A549 (cell line): ENCODE measurements at regions not wholly inside any gene's neighbourhood (a gene's known extent, or its start where the extent isn't known, plus 50 kb on each side); places are given as distances from the start of the nearest gene placed in this dataset.

Experiments
- ATAC-seq, 2 experiments: fragments of 200-7000 bp in 1 of 2; fragments of >200 bp in 1 of 2; cut with Nextera tagmentation in 1 of 2; cut with Tn5 transposase in 1 of 2; 3 replicates each; pipeline versions ENCODE4 v1.8.0 to v1.9.1; 2018 to 2020; ENCODE audit warnings: mild to moderate bottlenecking in 1 of 2, moderate library complexity in 1 of 2
- CTCF ChIA-PET: fragments of 300-600 bp; sonication (Branson Sonifier 250); formaldehyde crosslinking; extraction: SDS; loops from one replicate; lab custom pipeline; 2021; ENCODE audit warnings: antibody characterized with exemption, inconsistent platforms; lab: Yijun Ruan, JAX
- POLR2A ChIA-PET: fragments of 350-600 bp; formaldehyde crosslinking; extraction: SDS; loops from one replicate; lab custom pipeline; 2021; ENCODE audit warnings: antibody characterized with exemption, inconsistent platforms; lab: Yijun Ruan, JAX
- DNase-seq, 2 experiments: peaks; one replicate each; pipeline versions ENCODE4 v3.0.0 to v3.0.0-alpha.2; 2011 to 2016; ENCODE audit warnings: low read depth in 1 of 2, low spot score in 1 of 2
- FAIRE-seq: peaks from 2 replicates; lab custom pipeline; 2011; peaks lifted over from hg19 to GRCh38; lab: Jason Lieb, UNC
- H3K27ac ChIP-seq, 2 experiments: fragments of >200 bp; sonication (Bioruptor Twin); formaldehyde crosslinking; 3 replicates each; pipeline ENCODE4 v1.5.1; 2016 to 2017
- H3K4me1 ChIP-seq: fragments of >200 bp; sonication (Bioruptor Twin); formaldehyde crosslinking; 3 replicates; pipeline ENCODE4 v1.6.1; 2016
- H3K4me2 ChIP-seq: fragments of >200 bp; sonication (Bioruptor Twin); formaldehyde crosslinking; 3 replicates; pipeline ENCODE4 v1.6.1; 2016
- H3K4me3 ChIP-seq: fragments of >200 bp; sonication (Bioruptor Twin); formaldehyde crosslinking; 3 replicates; pipeline ENCODE4 v1.5.1; 2016
- H3K9me3 ChIP-seq: fragments of >200 bp; sonication (Bioruptor Twin); formaldehyde crosslinking; 3 replicates; pipeline ENCODE4 v1.6.1; 2016
- ATOH8 ChIP-seq: fragments of 250-450 bp; sonication (Bioruptor Pico); IDR thresholded peaks from 2 replicates; pipeline ENCODE4 v1.5.0; 2020; ENCODE audit warnings: low read depth, mild to moderate bottlenecking, moderate library complexity
- CBX8 ChIP-seq: fragments of 200-600 bp; sonication (generic); IDR thresholded peaks from 2 replicates; pipeline ENCODE4 v1.6.1; 2016
- CHD2 ChIP-seq: fragments of 150-350 bp; IDR thresholded peaks from 2 replicates; pipeline ENCODE4 v1.6.1; 2014; ENCODE audit warnings: low read length; ENCODE audit not compliant: partially characterized antibody
- EHMT2 ChIP-seq: fragments of 200-600 bp; sonication (generic); IDR thresholded peaks from 2 replicates; pipeline ENCODE4 v1.6.1; 2016; ENCODE audit warnings: antibody characterized with exemption, low read depth, mild to moderate bottlenecking, moderate library complexity
- ESRRA ChIP-seq: fragments of 150-350 bp; IDR thresholded peaks from 2 replicates; pipeline ENCODE4 v1.6.1; 2014; ENCODE audit warnings: mild to moderate bottlenecking, low read length, borderline replicate concordance
- FOSB ChIP-seq: fragments of 250-450 bp; sonication (Bioruptor Pico); IDR thresholded peaks from 2 replicates; pipeline ENCODE4 v1.5.0; 2020; ENCODE audit warnings: mild to moderate bottlenecking, moderate library complexity
- FOSL2 ChIP-seq, 2 experiments: fragments of 450-650 bp in 1 of 2; fragments of >200 bp in 1 of 2; sonication (Bioruptor Twin) in 1 of 2; formaldehyde crosslinking; IDR thresholded peaks; 2 replicates each; pipeline versions ENCODE4 v1.5.0 to v1.6.1; 2016 to 2020; ENCODE audit warnings: mild to moderate bottlenecking in 1 of 2, moderate library complexity in 1 of 2
- HEYL ChIP-seq: fragments of 250-450 bp; sonication (Bioruptor Pico); IDR thresholded peaks from 2 replicates; pipeline ENCODE4 v1.8.0; 2021; ENCODE audit warnings: mild to moderate bottlenecking, moderate library complexity
- HOXA7 ChIP-seq: fragments of 250-450 bp; sonication (Bioruptor Pico); IDR thresholded peaks from 2 replicates; pipeline ENCODE4 v1.5.0; 2020; ENCODE audit warnings: mild to moderate bottlenecking, moderate library complexity
- JUNB ChIP-seq: fragments of >200 bp; sonication (Bioruptor Twin); formaldehyde crosslinking; IDR thresholded peaks from 2 replicates; pipeline ENCODE4 v1.6.1; 2016
- KDM5A ChIP-seq: fragments of 200-600 bp; sonication (generic); IDR thresholded peaks from 2 replicates; pipeline ENCODE4 v1.6.1; 2016; ENCODE audit warnings: antibody characterized with exemption, mild to moderate bottlenecking
- MYC ChIP-seq: IDR thresholded peaks from 2 replicates; pipeline ENCODE4 v1.6.1; 2012; ENCODE audit warnings: mild to moderate bottlenecking, inconsistent platforms, low read length, improper control_type of control experiment, borderline replicate concordance
- NFE2L2 ChIP-seq: fragments of 150-350 bp; conservative IDR thresholded peaks from 2 replicates; pipeline ENCODE4 v1.6.1; 2014; ENCODE audit warnings: low read length
- NPAS2 ChIP-seq: fragments of 250-450 bp; sonication (Bioruptor Pico); IDR thresholded peaks from 2 replicates; pipeline ENCODE4 v1.8.0; 2022; ENCODE audit warnings: mild to moderate bottlenecking, moderate library complexity, borderline replicate concordance
- PHF8 ChIP-seq: fragments of 200-600 bp; sonication (generic); IDR thresholded peaks from 2 replicates; pipeline ENCODE4 v1.6.1; 2016; ENCODE audit warnings: low read depth, mild to moderate bottlenecking, antibody characterized with exemption, moderate library complexity, borderline replicate concordance
- RARB ChIP-seq: fragments of 250-450 bp; sonication (Bioruptor Pico); IDR thresholded peaks from 2 replicates; pipeline ENCODE4 v1.8.0; 2021; ENCODE audit warnings: mild to moderate bottlenecking, moderate library complexity
- SREBF2 ChIP-seq: fragments of 450-650 bp; IDR thresholded peaks from 2 replicates; pipeline ENCODE4 v1.6.1; 2014; ENCODE audit warnings: mild to moderate bottlenecking, moderate library complexity
- TFCP2L1 ChIP-seq: fragments of 250-450 bp; sonication (Bioruptor Pico); IDR thresholded peaks from 2 replicates; pipeline ENCODE4 v1.5.0; 2021; ENCODE audit warnings: mild to moderate bottlenecking
- ZFP36 ChIP-seq: fragments of 450-650 bp; IDR thresholded peaks from 2 replicates; pipeline ENCODE4 v1.6.1; 2014; ENCODE audit warnings: borderline replicate concordance; ENCODE audit not compliant: partially characterized antibody
- ZNF302 ChIP-seq: fragments of 250-450 bp; sonication (Bioruptor Pico); IDR thresholded peaks from 2 replicates; pipeline ENCODE4 v1.9.0; 2021; ENCODE audit warnings: inconsistent platforms, mild to moderate bottlenecking, moderate library complexity
- WGBS: methylation state at CpG from one replicate; pipeline ENCODE4 v1.1.6; 2017; ENCODE audit errors: missing lambda C conversion rate; 5-methylcytosine and 5-hydroxymethylcytosine counted together
- TF ChIP-seq, protein P1 (sequence below): fragments of 250-450 bp; sonication (Bioruptor Pico); IDR thresholded peaks from 2 replicates; pipeline ENCODE4 v1.5.0; 2021; ENCODE audit warnings: mild to moderate bottlenecking, moderate library complexity, borderline replicate concordance
- TF ChIP-seq, protein P2 (sequence below): fragments of >200 bp; sonication (Bioruptor Twin); formaldehyde crosslinking; IDR thresholded peaks from 3 replicates; pipeline ENCODE4 v1.5.1; 2016
- TF ChIP-seq, protein P3 (sequence below): IDR thresholded peaks from 2 replicates; pipeline ENCODE4 v1.6.1; 2012; ENCODE audit warnings: low read depth, borderline replicate concordance
- TF ChIP-seq, protein P4 (sequence below): fragments of 450-650 bp; IDR thresholded peaks from 2 replicates; pipeline ENCODE4 v1.6.1; 2014; ENCODE audit warnings: antibody characterized with exemption

- no peak for FAIRE-seq
- CTCF ChIA-PET: no interaction called here
These were observed 54.9 kb upstream of the TMEM170B start for GRCh38 chr6:11482616-11483015.

DNA sequence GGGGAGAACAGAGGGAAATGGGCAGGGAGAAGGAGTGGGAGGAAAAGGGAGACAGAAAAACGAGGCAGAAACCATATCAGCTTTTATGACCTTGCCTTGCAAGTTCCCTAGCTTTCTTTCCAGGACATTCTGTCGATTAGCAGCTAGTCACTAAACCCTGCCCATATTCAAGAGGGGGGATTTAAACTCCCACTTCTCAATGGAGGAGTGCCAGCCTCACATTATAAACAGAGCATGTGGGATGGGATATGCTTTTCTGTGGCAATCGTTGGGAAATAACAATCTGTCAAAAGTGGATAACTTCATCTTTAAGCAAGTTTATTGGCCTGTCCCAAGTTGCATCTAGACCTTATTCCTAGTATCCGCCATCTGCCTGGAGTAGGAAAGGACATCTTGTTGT is 57.0 kb upstream of the TMEM170B start:
- ChIA-PET POLR2A (no interaction called here), CTCF (interaction anchor here (1.1 to 2.0 kb wide), 2 partner anchors 16 to 107 kb away, joined by 3 to 8 read pairs; no protein-coding TSS in a partner anchor)
- H3K4me3 ChIP-seq: no peak overlapping the region
- no peak for TF ChIP-seq FOSB
- TF ChIP-seq, protein P1, sequence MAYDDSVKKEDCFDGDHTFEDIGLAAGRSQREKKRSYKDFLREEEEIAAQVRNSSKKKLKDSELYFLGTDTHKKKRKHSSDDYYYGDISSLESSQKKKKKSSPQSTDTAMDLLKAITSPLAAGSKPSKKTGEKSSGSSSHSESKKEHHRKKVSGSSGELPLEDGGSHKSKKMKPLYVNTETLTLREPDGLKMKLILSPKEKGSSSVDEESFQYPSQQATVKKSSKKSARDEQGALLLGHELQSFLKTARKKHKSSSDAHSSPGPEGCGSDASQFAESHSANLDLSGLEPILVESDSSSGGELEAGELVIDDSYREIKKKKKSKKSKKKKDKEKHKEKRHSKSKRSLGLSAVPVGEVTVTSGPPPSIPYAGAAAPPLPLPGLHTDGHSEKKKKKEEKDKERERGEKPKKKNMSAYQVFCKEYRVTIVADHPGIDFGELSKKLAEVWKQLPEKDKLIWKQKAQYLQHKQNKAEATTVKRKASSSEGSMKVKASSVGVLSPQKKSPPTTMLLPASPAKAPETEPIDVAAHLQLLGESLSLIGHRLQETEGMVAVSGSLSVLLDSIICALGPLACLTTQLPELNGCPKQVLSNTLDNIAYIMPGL: no peak
- TF ChIP-seq HEYL: no peak
- no peak for TF ChIP-seq MYC
- TF ChIP-seq HOXA7 (CRISPR knock-in tag): no peak
- no peak for TF ChIP-seq PHF8
- TF ChIP-seq JUNB: no peak
- no peak for TF ChIP-seq ATOH8 (CRISPR knock-in tag)
- no peak for TF ChIP-seq SREBF2
- TF ChIP-seq NFE2L2: no peak
- no peak for TF ChIP-seq CBX8
- no peak for TF ChIP-seq NPAS2 (CRISPR knock-in tag)
- TF ChIP-seq, protein P2, sequence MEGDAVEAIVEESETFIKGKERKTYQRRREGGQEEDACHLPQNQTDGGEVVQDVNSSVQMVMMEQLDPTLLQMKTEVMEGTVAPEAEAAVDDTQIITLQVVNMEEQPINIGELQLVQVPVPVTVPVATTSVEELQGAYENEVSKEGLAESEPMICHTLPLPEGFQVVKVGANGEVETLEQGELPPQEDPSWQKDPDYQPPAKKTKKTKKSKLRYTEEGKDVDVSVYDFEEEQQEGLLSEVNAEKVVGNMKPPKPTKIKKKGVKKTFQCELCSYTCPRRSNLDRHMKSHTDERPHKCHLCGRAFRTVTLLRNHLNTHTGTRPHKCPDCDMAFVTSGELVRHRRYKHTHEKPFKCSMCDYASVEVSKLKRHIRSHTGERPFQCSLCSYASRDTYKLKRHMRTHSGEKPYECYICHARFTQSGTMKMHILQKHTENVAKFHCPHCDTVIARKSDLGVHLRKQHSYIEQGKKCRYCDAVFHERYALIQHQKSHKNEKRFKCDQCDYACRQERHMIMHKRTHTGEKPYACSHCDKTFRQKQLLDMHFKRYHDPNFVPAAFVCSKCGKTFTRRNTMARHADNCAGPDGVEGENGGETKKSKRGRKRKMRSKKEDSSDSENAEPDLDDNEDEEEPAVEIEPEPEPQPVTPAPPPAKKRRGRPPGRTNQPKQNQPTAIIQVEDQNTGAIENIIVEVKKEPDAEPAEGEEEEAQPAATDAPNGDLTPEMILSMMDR: no peak
- no peak for TF ChIP-seq CHD2
- no peak for TF ChIP-seq FOSL2 (IDR thresholded peaks at IDR 0.05)
- TF ChIP-seq FOSL2 (CRISPR knock-in tag; IDR thresholded peaks at IDR 0.05): no peak
- no peak for TF ChIP-seq ZNF302 (CRISPR knock-in tag)
- TF ChIP-seq ESRRA: no peak
- no peak for TF ChIP-seq TFCP2L1
- TF ChIP-seq EHMT2: no peak
- TF ChIP-seq, protein P3, sequence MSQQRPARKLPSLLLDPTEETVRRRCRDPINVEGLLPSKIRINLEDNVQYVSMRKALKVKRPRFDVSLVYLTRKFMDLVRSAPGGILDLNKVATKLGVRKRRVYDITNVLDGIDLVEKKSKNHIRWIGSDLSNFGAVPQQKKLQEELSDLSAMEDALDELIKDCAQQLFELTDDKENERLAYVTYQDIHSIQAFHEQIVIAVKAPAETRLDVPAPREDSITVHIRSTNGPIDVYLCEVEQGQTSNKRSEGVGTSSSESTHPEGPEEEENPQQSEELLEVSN: no peak
- no peak overlapping the region for H3K4me2 ChIP-seq
- no peaks in the 10 kb centered on the region for H3K4me1 ChIP-seq
- H3K27ac ChIP-seq: no peak overlapping the region
- 61% methylated on average over 4 of the region's 4 CpGs for WGBS
- no peaks in the 10 kb centered on the region for H3K9me3 ChIP-seq
- FAIRE-seq (no peak), DNase-seq (no peak), ATAC-seq (no peak)

More at GRCh38 chr6:11482616-11483015, 54.9 kb upstream of the TMEM170B start:
- DNase-seq (no peak), ATAC-seq (no peak)
- Histone ChIP-seq H3K27ac (no peak overlapping the region), H3K4me2 (no peak overlapping the region), H3K4me1 (no peaks in the 10 kb centered on the region), H3K4me3 (no peak overlapping the region), H3K9me3 (no peaks in the 10 kb centered on the region)
- POLR2A ChIA-PET: no interaction called here
- TF ChIP-seq CBX8: no peak
- TF ChIP-seq ZFP36: no peak
- no peak for TF ChIP-seq KDM5A
- TF ChIP-seq RARB (CRISPR knock-in tag): no peak
- no peak for TF ChIP-seq ZNF302 (CRISPR knock-in tag)
- TF ChIP-seq PHF8: no peak
- TF ChIP-seq, protein P4, sequence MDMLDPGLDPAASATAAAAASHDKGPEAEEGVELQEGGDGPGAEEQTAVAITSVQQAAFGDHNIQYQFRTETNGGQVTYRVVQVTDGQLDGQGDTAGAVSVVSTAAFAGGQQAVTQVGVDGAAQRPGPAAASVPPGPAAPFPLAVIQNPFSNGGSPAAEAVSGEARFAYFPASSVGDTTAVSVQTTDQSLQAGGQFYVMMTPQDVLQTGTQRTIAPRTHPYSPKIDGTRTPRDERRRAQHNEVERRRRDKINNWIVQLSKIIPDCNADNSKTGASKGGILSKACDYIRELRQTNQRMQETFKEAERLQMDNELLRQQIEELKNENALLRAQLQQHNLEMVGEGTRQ: no peak
- WGBS: 77% methylated on average over 3 of the region's 3 CpGs
